A549 (cell line): ENCODE measurements at regions not wholly inside any gene's neighbourhood (a gene's known extent, or its start where the extent isn't known, plus 50 kb on each side); places are given as distances from the start of the nearest gene placed in this dataset.

Experiments used
- ATAC-seq, 2 experiments: fragments of 200-7000 bp in 1 of 2; fragments of >200 bp in 1 of 2; cut with Nextera tagmentation in 1 of 2; cut with Tn5 transposase in 1 of 2; 3 replicates each; pipeline versions ENCODE4 v1.8.0 to v1.9.1; 2018 to 2020; ENCODE audit warnings: mild to moderate bottlenecking in 1 of 2, moderate library complexity in 1 of 2
- CTCF ChIA-PET: fragments of 300-600 bp; sonication (Branson Sonifier 250); formaldehyde crosslinking; extraction: SDS; loops from one replicate; lab custom pipeline; 2021; ENCODE audit warnings: antibody characterized with exemption, inconsistent platforms; lab: Yijun Ruan, JAX
- POLR2A ChIA-PET: fragments of 350-600 bp; formaldehyde crosslinking; extraction: SDS; loops from one replicate; lab custom pipeline; 2021; ENCODE audit warnings: antibody characterized with exemption, inconsistent platforms; lab: Yijun Ruan, JAX
- DNase-seq, 2 experiments: peaks; one replicate each; pipeline versions ENCODE4 v3.0.0 to v3.0.0-alpha.2; 2011 to 2016; ENCODE audit warnings: low read depth in 1 of 2, low spot score in 1 of 2
- FAIRE-seq: peaks from 2 replicates; lab custom pipeline; 2011; peaks lifted over from hg19 to GRCh38; lab: Jason Lieb, UNC
- H3K27ac ChIP-seq, 2 experiments: fragments of >200 bp; sonication (Bioruptor Twin); formaldehyde crosslinking; 3 replicates each; pipeline ENCODE4 v1.5.1; 2016 to 2017
- H3K4me1 ChIP-seq: fragments of >200 bp; sonication (Bioruptor Twin); formaldehyde crosslinking; 3 replicates; pipeline ENCODE4 v1.6.1; 2016
- H3K4me2 ChIP-seq: fragments of >200 bp; sonication (Bioruptor Twin); formaldehyde crosslinking; 3 replicates; pipeline ENCODE4 v1.6.1; 2016
- H3K4me3 ChIP-seq: fragments of >200 bp; sonication (Bioruptor Twin); formaldehyde crosslinking; 3 replicates; pipeline ENCODE4 v1.5.1; 2016
- H3K9me3 ChIP-seq: fragments of >200 bp; sonication (Bioruptor Twin); formaldehyde crosslinking; 3 replicates; pipeline ENCODE4 v1.6.1; 2016
- ATOH8 ChIP-seq: fragments of 250-450 bp; sonication (Bioruptor Pico); IDR thresholded peaks from 2 replicates; pipeline ENCODE4 v1.5.0; 2020; ENCODE audit warnings: low read depth, mild to moderate bottlenecking, moderate library complexity
- BHLHE40 ChIP-seq: IDR thresholded peaks from 2 replicates; pipeline ENCODE4 v1.6.1; 2012; ENCODE audit warnings: low read depth, low read length, inconsistent platforms
- CBX2 ChIP-seq: fragments of 200-600 bp; sonication (generic); IDR thresholded peaks from 2 replicates; pipeline ENCODE4 v1.6.1; 2016; ENCODE audit warnings: low read depth, mild to moderate bottlenecking, borderline replicate concordance
- CBX8 ChIP-seq: fragments of 200-600 bp; sonication (generic); IDR thresholded peaks from 2 replicates; pipeline ENCODE4 v1.6.1; 2016
- CTCF ChIP-seq: fragments of >200 bp; sonication (Bioruptor Twin); formaldehyde crosslinking; IDR thresholded peaks from 3 replicates; pipeline ENCODE4 v1.5.1; 2016
- E2F6 ChIP-seq: IDR thresholded peaks from 2 replicates; pipeline ENCODE4 v1.6.1; 2012; ENCODE audit warnings: low read depth, borderline replicate concordance
- FOSB ChIP-seq: fragments of 250-450 bp; sonication (Bioruptor Pico); IDR thresholded peaks from 2 replicates; pipeline ENCODE4 v1.5.0; 2020; ENCODE audit warnings: mild to moderate bottlenecking, moderate library complexity
- HES2 ChIP-seq: fragments of >200 bp; sonication (Bioruptor Twin); formaldehyde crosslinking; IDR thresholded peaks from 2 replicates; pipeline ENCODE4 v1.6.1; 2016
- HOXA7 ChIP-seq: fragments of 250-450 bp; sonication (Bioruptor Pico); IDR thresholded peaks from 2 replicates; pipeline ENCODE4 v1.5.0; 2020; ENCODE audit warnings: mild to moderate bottlenecking, moderate library complexity
- JUNB ChIP-seq: fragments of >200 bp; sonication (Bioruptor Twin); formaldehyde crosslinking; IDR thresholded peaks from 2 replicates; pipeline ENCODE4 v1.6.1; 2016
- KDM1A ChIP-seq: fragments of 200-600 bp; sonication (generic); IDR thresholded peaks from 2 replicates; pipeline ENCODE4 v1.6.1; 2016; ENCODE audit warnings: low read depth, mild to moderate bottlenecking
- KDM5A ChIP-seq: fragments of 200-600 bp; sonication (generic); IDR thresholded peaks from 2 replicates; pipeline ENCODE4 v1.6.1; 2016; ENCODE audit warnings: antibody characterized with exemption, mild to moderate bottlenecking
- MAX ChIP-seq: IDR thresholded peaks from 2 replicates; pipeline ENCODE4 v1.6.1; 2012
- MAZ ChIP-seq: fragments of 150-350 bp; IDR thresholded peaks from 2 replicates; pipeline ENCODE4 v1.6.1; 2014; ENCODE audit warnings: antibody characterized with exemption, low read depth, low read length, borderline replicate concordance
- MYC ChIP-seq: IDR thresholded peaks from 2 replicates; pipeline ENCODE4 v1.6.1; 2012; ENCODE audit warnings: mild to moderate bottlenecking, inconsistent platforms, low read length, improper control_type of control experiment, borderline replicate concordance
- PBX3 ChIP-seq: IDR thresholded peaks from 2 replicates; pipeline ENCODE4 v1.6.1; 2012
- RAD21 ChIP-seq, 2 experiments: fragments of >200 bp in 1 of 2; sonication (Bioruptor Twin) in 1 of 2; formaldehyde crosslinking in 1 of 2; IDR thresholded peaks in 1 of 2; conservative IDR thresholded peaks in 1 of 2; 2 replicates in 1 of 2; 3 replicates in 1 of 2; pipeline ENCODE4 v1.6.1; 2012 to 2018; ENCODE audit warnings: inconsistent platforms in 1 of 2
- REST ChIP-seq: fragments of 200-600 bp; sonication (generic); IDR thresholded peaks from 2 replicates; pipeline ENCODE4 v1.6.1; 2016; ENCODE audit warnings: antibody characterized with exemption, mild to moderate bottlenecking, moderate library complexity
- RNF2 ChIP-seq: fragments of 200-600 bp; sonication (generic); IDR thresholded peaks from 2 replicates; pipeline ENCODE4 v1.6.1; 2016; ENCODE audit warnings: low read depth, mild to moderate bottlenecking, antibody characterized with exemption, moderate library complexity, borderline replicate concordance
- SREBF2 ChIP-seq: fragments of 450-650 bp; IDR thresholded peaks from 2 replicates; pipeline ENCODE4 v1.6.1; 2014; ENCODE audit warnings: mild to moderate bottlenecking, moderate library complexity
- TFCP2L1 ChIP-seq: fragments of 250-450 bp; sonication (Bioruptor Pico); IDR thresholded peaks from 2 replicates; pipeline ENCODE4 v1.5.0; 2021; ENCODE audit warnings: mild to moderate bottlenecking
- ZNF302 ChIP-seq: fragments of 250-450 bp; sonication (Bioruptor Pico); IDR thresholded peaks from 2 replicates; pipeline ENCODE4 v1.9.0; 2021; ENCODE audit warnings: inconsistent platforms, mild to moderate bottlenecking, moderate library complexity

GRCh38 chrX:113510586-113510985 is 670.0 kb upstream of the AMOT start (continued):
- no peak for TF ChIP-seq CTCF
- no peak for TF ChIP-seq KDM1A
- TF ChIP-seq HES2: no peak
- TF ChIP-seq SREBF2: no peak
- TF ChIP-seq KDM5A: no peak
- no peak for TF ChIP-seq RNF2
- no peak for TF ChIP-seq ZNF302 (CRISPR knock-in tag)
- no peak for TF ChIP-seq JUNB

GRCh38 chrX:113492895-113493294 is 652.3 kb upstream of the AMOT start:
- POLR2A ChIA-PET: no interaction called here
- ATAC-seq (no peak), FAIRE-seq (no peak), DNase-seq (no peak)
- H3K4me1 ChIP-seq: no peaks in the 10 kb centered on the region
- no peaks in the 10 kb centered on the region for H3K9me3 ChIP-seq
- no peak overlapping the region for H3K4me2 ChIP-seq
- H3K27ac ChIP-seq: no peak overlapping the region
- H3K4me3 ChIP-seq: no peak overlapping the region
- TF ChIP-seq HES2 (no peak), MAZ (no peak), CBX2 (no peak), HOXA7 (CRISPR knock-in tag) (no peak), E2F6 (no peak), SREBF2 (no peak), RNF2 (no peak), MYC (no peak), BHLHE40 (no peak), KDM5A (no peak), TFCP2L1 (no peak), MAX (no peak), RAD21 (conservative IDR thresholded peaks at IDR 0.05 in 1 of 2, IDR thresholded peaks at IDR 0.05 in 1 of 2) (no peak), FOSB (CRISPR knock-in tag) (no peak), ATOH8 (CRISPR knock-in tag) (no peak), REST (no peak), PBX3 (no peak), CBX8 (no peak)
- CTCF ChIA-PET: no interaction called here
